ENCODE measurements at regions not wholly inside any gene's neighbourhood (a gene's known extent, or its start where the extent isn't known, plus 50 kb on each side); places are given as distances from the start of the nearest gene placed in this dataset.

GRCh38 chr3:74824366-74824765 is 209.9 kb upstream of the CNTN3 start:
- no peak overlapping the region for H3K4me3 ChIP-seq
- H3K36me3 ChIP-seq (ENCODE audit: low read depth, missing control alignments) = no peaks in the 10 kb centered on the region
- DNase-seq = no peak
- H3K4me1 ChIP-seq = no peaks in the 10 kb centered on the region
- TF ChIP-seq CTCF (IDR thresholded peaks at IDR 0.05) (no peak), POLR2A (IDR thresholded peaks at IDR 0.05) (no peak)
- WGBS, 2 donors = 66 to 100% methylated on average over 3 to 4 of the region's 4 CpGs
- H3K27me3 ChIP-seq = no peaks in the 10 kb centered on the region
- no peaks in the 10 kb centered on the region for H3K9me3 ChIP-seq
- intact Hi-C loops (cut with DNase I; ENCODE audit: low total_unique reads) = no loop called here
- H3K27ac ChIP-seq = no peak overlapping the region

GRCh38 chr3:74814181-74814580 is 199.7 kb upstream of the CNTN3 start:
- Histone ChIP-seq H3K27ac (no peak overlapping the region), H3K27me3 (no peaks in the 10 kb centered on the region), H3K4me1 (no peaks in the 10 kb centered on the region), H3K9me3 (no peaks in the 10 kb centered on the region), H3K36me3 (ENCODE audit: low read depth, missing control alignments) (no peaks in the 10 kb centered on the region), H3K4me3 (no peak overlapping the region)
- WGBS, 2 donors = 85 to 89% methylated on average over 3 of the region's 3 CpGs
- DNase-seq = no peak
- intact Hi-C loops (cut with DNase I; ENCODE audit: low total_unique reads) = no loop called here
- TF ChIP-seq POLR2A (IDR thresholded peaks at IDR 0.05) (no peak), CTCF (IDR thresholded peaks at IDR 0.05) (no peak)

- DNase-seq = no peak
- 92% methylated on average over 3 of the region's 3 CpGs for WGBS, 2 donors
- intact Hi-C loops (cut with DNase I; ENCODE audit: low total_unique reads) = no loop called here
- no peaks in the 10 kb centered on the region for H3K36me3 ChIP-seq (ENCODE audit: low read depth, missing control alignments)
- H3K9me3 ChIP-seq = no peaks in the 10 kb centered on the region
- no peak for TF ChIP-seq POLR2A (IDR thresholded peaks at IDR 0.05)
- TF ChIP-seq CTCF (IDR thresholded peaks at IDR 0.05) = no peak
- no peak overlapping the region for H3K4me3 ChIP-seq
- no peaks in the 10 kb centered on the region for H3K27me3 ChIP-seq
- H3K27ac ChIP-seq = no peak overlapping the region
- no peaks in the 10 kb centered on the region for H3K4me1 ChIP-seq
Observed at GRCh38 chr3:74812756-74813155, 198.3 kb upstream of the CNTN3 start.

GRCh38 chr3:74808506-74809275 is 194.2 kb upstream of the CNTN3 start:
- DNase-seq = no peak
- no peaks in the 10 kb centered on the region for H3K27me3 ChIP-seq
- TF ChIP-seq POLR2A (IDR thresholded peaks at IDR 0.05) (no peak), CTCF (IDR thresholded peaks at IDR 0.05) (no peak)
- H3K27ac ChIP-seq = no peak overlapping the region
- no peaks in the 10 kb centered on the region for H3K4me1 ChIP-seq
- intact Hi-C loops (cut with DNase I; ENCODE audit: low total_unique reads) = no loop called here
- no peaks in the 10 kb centered on the region for H3K9me3 ChIP-seq
- WGBS, 2 donors = 88% methylated on average over 1 of the region's 1 CpG
- H3K4me3 ChIP-seq = no peak overlapping the region
- H3K36me3 ChIP-seq (ENCODE audit: low read depth, missing control alignments) = no peaks in the 10 kb centered on the region

- intact Hi-C loops (cut with DNase I; ENCODE audit: low total_unique reads) = no loop called here
- WGBS, 2 donors = 56 to 58% methylated on average over 2 of the region's 2 CpGs
- no peak for DNase-seq
- TF ChIP-seq POLR2A (IDR thresholded peaks at IDR 0.05) (no peak), CTCF (IDR thresholded peaks at IDR 0.05) (no peak)
- Histone ChIP-seq H3K9me3 (no peaks in the 10 kb centered on the region), H3K4me1 (no peaks in the 10 kb centered on the region), H3K4me3 (no peak overlapping the region), H3K36me3 (ENCODE audit: low read depth, missing control alignments) (no peaks in the 10 kb centered on the region), H3K27ac (no peak overlapping the region), H3K27me3 (no peaks in the 10 kb centered on the region)
Observed at GRCh38 chr3:74801924-74802323, 187.5 kb upstream of the CNTN3 start.
